ENCODE measurements at regions not wholly inside any gene's neighbourhood (a gene's known extent, or its start where the extent isn't known, plus 50 kb on each side); places are given as distances from the start of the nearest gene placed in this dataset.
"Not testable (repeated sequence)": the region's sequence is repeated elsewhere in the genome, so short reads cannot be mapped to it uniquely, and the experiment has no call there.

- no peak for DNase-seq
Observed at GRCh38 chr1:47577303-47578025, 139.6 kb downstream of the FOXD2 start.

- DNase-seq, result no peak
Observed at GRCh38 chr1:47578026-47578720, 140.3 kb downstream of the FOXD2 start.

GRCh38 chr1:47578721-47579419 lies 141.0 kb downstream of the FOXD2 start:
- DNase-seq, result no peak

- no peak for DNase-seq
Observed at GRCh38 chr1:47579809-47580208, 142.0 kb downstream of the FOXD2 start.

- no peak for DNase-seq
Observed at GRCh38 chr1:47580451-47580995, 142.7 kb downstream of the FOXD2 start.

- no peak for DNase-seq
Observed at GRCh38 chr1:47582891-47583608, 145.2 kb downstream of the FOXD2 start.

- no peak for DNase-seq
Observed at GRCh38 chr1:47584249-47584648, 146.4 kb downstream of the FOXD2 start.

- DNase-seq, result no peak
Observed at GRCh38 chr1:47585141-47585902, 147.5 kb downstream of the FOXD2 start.

GRCh38 chr1:47587891-47588582 lies 150.2 kb downstream of the FOXD2 start:
- no peak for DNase-seq

GRCh38 chr1:47590523-47591225 lies 152.8 kb downstream of the FOXD2 start:
- no peak for DNase-seq

GRCh38 chr1:47591801-47592200 lies 154.0 kb downstream of the FOXD2 start:
- no peak for DNase-seq

- DNase-seq, result no peak
Observed at GRCh38 chr1:47592296-47593012, 154.6 kb downstream of the FOXD2 start.

GRCh38 chr1:47593013-47593568 lies 155.2 kb downstream of the FOXD2 start:
- no peak for DNase-seq

GRCh38 chr1:47593598-47594285 lies 155.9 kb downstream of the FOXD2 start:
- no peak for DNase-seq

- DNase-seq, result no peak
Observed at GRCh38 chr1:47594627-47595026, 156.8 kb downstream of the FOXD2 start.

GRCh38 chr1:47596328-47596727 lies 158.5 kb downstream of the FOXD2 start:
- no peak for DNase-seq

GRCh38 chr1:47598357-47598756 lies 160.5 kb downstream of the FOXD2 start:
- no peak for DNase-seq

- no peak for DNase-seq
Observed at GRCh38 chr1:47599777-47600176, 161.9 kb downstream of the FOXD2 start.

- DNase-seq, result not testable (repeated sequence)
Observed at GRCh38 chr1:47602491-47602890, 164.6 kb downstream of the FOXD2 start.
